A172 (cell line): ENCODE measurements at regions not wholly inside any gene's neighbourhood (a gene's known extent, or its start where the extent isn't known, plus 50 kb on each side); places are given as distances from the start of the nearest gene placed in this dataset.

Source experiments
- DNase-seq: peaks from one replicate; pipeline ENCODE4 v3.0.0-alpha.2; 2015; ENCODE audit warnings: low spot score

- no peak for DNase-seq
These were observed 1010.9 kb downstream of the NTRK3 start for GRCh38 chr15:87245592-87245991.

GRCh38 chr15:87243474-87243873 lies 1013.1 kb downstream of the NTRK3 start:
- no peak for DNase-seq

- DNase-seq: no peak
These were observed 1016.8 kb downstream of the NTRK3 start for GRCh38 chr15:87239582-87240230.

- no peak for DNase-seq
These were observed 1018.0 kb downstream of the NTRK3 start for GRCh38 chr15:87238451-87239068.

- DNase-seq: no peak
These were observed 1028.1 kb downstream of the NTRK3 start for GRCh38 chr15:87228460-87228859.

GRCh38 chr15:87227846-87228245 lies 1028.7 kb downstream of the NTRK3 start:
- peak; percentile 37 for DNase-seq

GRCh38 chr15:87225436-87225835 lies 1031.1 kb downstream of the NTRK3 start:
- DNase-seq: no peak

- DNase-seq: no peak
These were observed 1032.1 kb downstream of the NTRK3 start for GRCh38 chr15:87224404-87224803.

GRCh38 chr15:87219650-87220615 lies 1036.6 kb downstream of the NTRK3 start:
- DNase-seq: peak; percentile 32

- DNase-seq: no peak
These were observed 1041.4 kb downstream of the NTRK3 start for GRCh38 chr15:87215100-87215499.

GRCh38 chr15:87213626-87214025 lies 1042.9 kb downstream of the NTRK3 start:
- DNase-seq: no peak

- DNase-seq: no peak
These were observed 1044.5 kb downstream of the NTRK3 start for GRCh38 chr15:87212041-87212440.

- DNase-seq: no peak
These were observed 1045.0 kb downstream of the NTRK3 start for GRCh38 chr15:87211547-87211946.

- DNase-seq: no peak
These were observed 1046.4 kb downstream of the NTRK3 start for GRCh38 chr15:87209891-87210689.

GRCh38 chr15:87207990-87208580 lies 1048.5 kb downstream of the NTRK3 start:
- DNase-seq: peak; percentile 60

GRCh38 chr15:87207251-87207650 lies 1049.3 kb downstream of the NTRK3 start:
- no peak for DNase-seq

- no peak for DNase-seq
These were observed 1054.6 kb downstream of the NTRK3 start for GRCh38 chr15:87201986-87202385.

GRCh38 chr15:87200149-87200548 lies 1056.4 kb downstream of the NTRK3 start:
- no peak for DNase-seq

GRCh38 chr15:87197981-87198380 lies 1058.6 kb downstream of the NTRK3 start:
- no peak for DNase-seq

- DNase-seq: no peak
These were observed 1060.0 kb downstream of the NTRK3 start for GRCh38 chr15:87196498-87196897.

- DNase-seq: no peak
These were observed 1063.1 kb downstream of the NTRK3 start for GRCh38 chr15:87193481-87193880.
